ENCODE measurements at regions not wholly inside any gene's neighbourhood (a gene's known extent, or its start where the extent isn't known, plus 50 kb on each side); places are given as distances from the start of the nearest gene placed in this dataset.

DNA sequence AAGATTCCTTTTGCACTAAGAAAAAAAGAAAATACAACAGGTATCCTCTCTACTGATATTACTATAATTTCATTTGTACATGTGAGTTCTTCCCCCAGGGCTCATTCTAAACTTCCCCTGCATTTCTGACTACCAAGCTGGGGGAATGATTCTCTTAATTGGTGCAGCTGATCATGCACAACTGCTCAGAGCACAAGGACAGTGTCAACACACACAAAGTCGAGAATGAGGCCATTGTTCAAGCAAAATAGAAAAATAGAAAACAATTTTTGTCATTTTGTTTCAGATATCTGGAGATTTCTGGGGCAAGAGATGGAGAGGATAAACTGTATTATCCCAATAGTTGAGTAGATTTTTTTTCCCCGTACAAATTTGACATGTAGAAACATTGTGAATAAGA, 236.3 kb downstream of the HAO1 start:
- Mint-ChIP-seq H3K4me3 (no peak overlapping the region), H3K36me3 (ENCODE audit: low read depth) (no peaks in the 10 kb centered on the region), H3K4me1 (no peaks in the 10 kb centered on the region), H3K27me3 (ENCODE audit: insufficient read depth) (no peaks in the 10 kb centered on the region), H3K27ac (no peak overlapping the region), H3K9me3 (peaks cover 1% of the 10 kb centered on the region)
- Histone ChIP-seq H3K27me3 (ENCODE audit: control insufficient read depth, insufficient read depth, low read length, poor library complexity, severe bottlenecking) (no peaks in the 10 kb centered on the region), H3K4me3 (ENCODE audit: low read length) (no peak overlapping the region), H3K9ac (ENCODE audit: extremely low read depth, low read length, poor library complexity, severe bottlenecking) (no peak overlapping the region), H3K4me1 (ENCODE audit: control insufficient read depth, insufficient read depth, low read length) (no peaks in the 10 kb centered on the region), H3K9me3 (ENCODE audit: control insufficient read depth, low read length) (no peaks in the 10 kb centered on the region), H3K36me3 (ENCODE audit: control insufficient read depth, insufficient read depth, low read length) (no peaks in the 10 kb centered on the region), H3K27ac (ENCODE audit: low read depth, low read length) (no peak overlapping the region)
- TF ChIP-seq, protein P1, sequence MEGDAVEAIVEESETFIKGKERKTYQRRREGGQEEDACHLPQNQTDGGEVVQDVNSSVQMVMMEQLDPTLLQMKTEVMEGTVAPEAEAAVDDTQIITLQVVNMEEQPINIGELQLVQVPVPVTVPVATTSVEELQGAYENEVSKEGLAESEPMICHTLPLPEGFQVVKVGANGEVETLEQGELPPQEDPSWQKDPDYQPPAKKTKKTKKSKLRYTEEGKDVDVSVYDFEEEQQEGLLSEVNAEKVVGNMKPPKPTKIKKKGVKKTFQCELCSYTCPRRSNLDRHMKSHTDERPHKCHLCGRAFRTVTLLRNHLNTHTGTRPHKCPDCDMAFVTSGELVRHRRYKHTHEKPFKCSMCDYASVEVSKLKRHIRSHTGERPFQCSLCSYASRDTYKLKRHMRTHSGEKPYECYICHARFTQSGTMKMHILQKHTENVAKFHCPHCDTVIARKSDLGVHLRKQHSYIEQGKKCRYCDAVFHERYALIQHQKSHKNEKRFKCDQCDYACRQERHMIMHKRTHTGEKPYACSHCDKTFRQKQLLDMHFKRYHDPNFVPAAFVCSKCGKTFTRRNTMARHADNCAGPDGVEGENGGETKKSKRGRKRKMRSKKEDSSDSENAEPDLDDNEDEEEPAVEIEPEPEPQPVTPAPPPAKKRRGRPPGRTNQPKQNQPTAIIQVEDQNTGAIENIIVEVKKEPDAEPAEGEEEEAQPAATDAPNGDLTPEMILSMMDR (conservative IDR thresholded peaks at IDR 0.05) = no peak
- no peak for DNase-seq
- WGBS, 2 experiments (ENCODE audit: insufficient coverage in 1 of 2, insufficient read length in 1 of 2) = 97% methylated on average over 2 of the region's 2 CpGs; no CpG with 5 or more reads in 1 of the 2 experiments

DNA sequence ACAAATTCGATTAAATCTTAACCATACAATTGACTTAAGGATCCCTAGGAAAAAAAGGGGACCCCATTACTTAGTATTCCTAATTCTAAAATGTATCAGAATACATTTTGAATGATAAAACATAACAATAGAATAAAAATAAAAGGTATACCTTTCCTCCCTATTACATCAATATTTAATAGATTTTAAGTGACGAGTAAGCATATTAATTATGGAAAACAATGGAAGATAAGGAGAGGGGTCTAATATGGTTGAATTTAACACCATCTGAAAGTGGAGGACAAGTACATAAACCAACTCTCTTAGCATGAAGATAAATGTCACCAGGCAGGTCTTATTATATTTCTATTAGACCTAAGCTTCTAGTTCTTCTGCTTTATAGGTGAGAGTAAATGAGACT, 232.1 kb downstream of the HAO1 start:
- Mint-ChIP-seq H3K4me1 (no peaks in the 10 kb centered on the region), H3K9me3 (no peaks in the 10 kb centered on the region), H3K27me3 (ENCODE audit: insufficient read depth) (no peaks in the 10 kb centered on the region), H3K36me3 (ENCODE audit: low read depth) (no peaks in the 10 kb centered on the region), H3K27ac (no peak overlapping the region), H3K4me3 (no peak overlapping the region)
- H3K4me1 ChIP-seq (ENCODE audit: control insufficient read depth, insufficient read depth, low read length) = no peaks in the 10 kb centered on the region
- H3K27me3 ChIP-seq (ENCODE audit: control insufficient read depth, insufficient read depth, low read length, poor library complexity, severe bottlenecking) = no peaks in the 10 kb centered on the region
- no peak overlapping the region for H3K9ac ChIP-seq (ENCODE audit: extremely low read depth, low read length, poor library complexity, severe bottlenecking)
- no peak overlapping the region for H3K27ac ChIP-seq (ENCODE audit: low read depth, low read length)
- DNase-seq = no peak
- 94% methylated on average over 2 of the region's 2 CpGs; no CpG with 5 or more reads in 1 of the 2 experiments for WGBS, 2 experiments (ENCODE audit: insufficient coverage in 1 of 2, insufficient read length in 1 of 2)
- TF ChIP-seq, protein P1 (conservative IDR thresholded peaks at IDR 0.05) = no peak
- H3K4me3 ChIP-seq (ENCODE audit: low read length) = no peak overlapping the region
- no peaks in the 10 kb centered on the region for H3K9me3 ChIP-seq (ENCODE audit: control insufficient read depth, low read length)
- no peaks in the 10 kb centered on the region for H3K36me3 ChIP-seq (ENCODE audit: control insufficient read depth, insufficient read depth, low read length)

DNA sequence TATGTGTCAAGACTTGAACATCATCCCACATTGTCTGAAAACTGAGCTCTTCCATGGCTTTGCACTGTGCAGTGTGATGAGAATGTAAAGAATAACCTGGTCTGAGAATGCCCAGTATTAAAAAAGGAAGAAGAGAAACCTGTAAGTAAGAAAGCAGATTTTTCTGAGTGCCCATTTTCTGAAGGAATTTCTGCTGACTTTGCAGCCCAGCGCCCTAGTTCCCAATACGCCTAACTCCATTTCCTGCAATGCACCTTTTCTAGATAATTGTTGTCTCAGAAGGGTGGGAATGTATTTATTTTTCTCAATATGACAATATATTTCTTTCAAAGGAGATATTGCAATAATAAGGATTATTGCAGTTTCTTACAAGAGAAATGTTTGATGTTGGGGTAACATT, 231.5 kb downstream of the HAO1 start:
- TF ChIP-seq, protein P1 (conservative IDR thresholded peaks at IDR 0.05) = no peak
- H3K27ac ChIP-seq (ENCODE audit: low read depth, low read length) = no peak overlapping the region
- no peaks in the 10 kb centered on the region for H3K4me1 ChIP-seq (ENCODE audit: control insufficient read depth, insufficient read depth, low read length)
- no peaks in the 10 kb centered on the region for H3K27me3 Mint-ChIP-seq (ENCODE audit: insufficient read depth)
- H3K27ac Mint-ChIP-seq = no peak overlapping the region
- WGBS, 2 experiments (ENCODE audit: insufficient coverage in 1 of 2, insufficient read length in 1 of 2) = 100% methylated on average over 2 of the region's 2 CpGs; no CpG with 5 or more reads in 1 of the 2 experiments
- DNase-seq = no peak
- H3K9ac ChIP-seq (ENCODE audit: extremely low read depth, low read length, poor library complexity, severe bottlenecking) = no peak overlapping the region
- H3K36me3 Mint-ChIP-seq (ENCODE audit: low read depth) = no peaks in the 10 kb centered on the region
- H3K4me3 ChIP-seq (ENCODE audit: low read length) = no peak overlapping the region
- no peaks in the 10 kb centered on the region for H3K36me3 ChIP-seq (ENCODE audit: control insufficient read depth, insufficient read depth, low read length)
- no peaks in the 10 kb centered on the region for H3K27me3 ChIP-seq (ENCODE audit: control insufficient read depth, insufficient read depth, low read length, poor library complexity, severe bottlenecking)
- no peaks in the 10 kb centered on the region for H3K9me3 Mint-ChIP-seq
- H3K9me3 ChIP-seq (ENCODE audit: control insufficient read depth, low read length) = no peaks in the 10 kb centered on the region
- H3K4me3 Mint-ChIP-seq = no peak overlapping the region
- H3K4me1 Mint-ChIP-seq = no peaks in the 10 kb centered on the region

Data from endodermal cell (in vitro differentiated cells).